HepG2 (cell line): ENCODE measurements at regions not wholly inside any gene's neighbourhood (a gene's known extent, or its start where the extent isn't known, plus 50 kb on each side); places are given as distances from the start of the nearest gene placed in this dataset.

Experiments
- ATAC-seq: fragments of 200-7000 bp; cut with Tn5 transposase; 3 replicates; pipeline ENCODE4 v1.9.1; 2020; ENCODE audit warnings: mild to moderate bottlenecking, moderate library complexity
- BruUV-seq: library from RNA; stranded (reverse); fragments of 400-500 nt; replicated peaks from 2 replicates; lab custom pipeline; 2021; lab: Mats Ljungman, UMichigan
- CTCF ChIA-PET: fragments of 300-600 bp; formaldehyde crosslinking; extraction: SDS; loops from one replicate; lab custom pipeline; 2021; ENCODE audit warnings: low total read pairs, inconsistent platforms, low intra/inter-chr PET ratio; lab: Yijun Ruan, JAX
- POLR2A ChIA-PET: fragments of 350-600 bp; sonication (Branson Sonifier 250); formaldehyde crosslinking; loops from one replicate; lab custom pipeline; 2020; ENCODE audit warnings: antibody characterized with exemption, inconsistent platforms; lab: Yijun Ruan, JAX
- DNase-seq: peaks from one replicate; pipeline ENCODE4 v3.0.0-alpha.2; 2015; ENCODE audit warnings: low spot score
- FAIRE-seq: peaks from 3 replicates; lab custom pipeline; 2011; peaks lifted over from hg19 to GRCh38; lab: Jason Lieb, UNC
- H2AFZ ChIP-seq: one replicate; pipeline ENCODE4 v1.6.1; 2011; ENCODE audit warnings: low read length, inconsistent platforms
- H3K27ac ChIP-seq: fragments of 300-600 bp; 3 replicates; pipeline ENCODE4 v1.8.0; 2011; ENCODE audit warnings: mixed run types, mild to moderate bottlenecking, mixed read lengths, low read length, inconsistent platforms; ENCODE audit not compliant: insufficient read depth; ENCODE audit errors: extremely low read length
- H3K27me3 ChIP-seq, 2 experiments: fragments of 200-600 bp in 1 of 2; 2 replicates in 1 of 2; 3 replicates in 1 of 2; pipeline versions ENCODE4 v1.6.0 to v1.8.0; 2011; ENCODE audit warnings: low read length in 2 of 2, mild to moderate bottlenecking in 2 of 2, moderate library complexity in 2 of 2, inconsistent platforms in 1 of 2; ENCODE audit not compliant: insufficient read depth in 2 of 2, control insufficient read depth in 1 of 2
- H3K36me3 ChIP-seq, 2 experiments: fragments of 200-600 bp in 1 of 2; replicated peaks in 1 of 2; 2 replicates in 1 of 2; 3 replicates in 1 of 2; pipeline versions ENCODE4 v1.5.1 to v1.8.0; 2011; ENCODE audit warnings: low read length in 2 of 2, inconsistent platforms in 1 of 2; ENCODE audit not compliant: insufficient read depth in 2 of 2, control insufficient read depth in 1 of 2
- H3K4me1 ChIP-seq: 2 replicates; pipeline ENCODE4 v1.5.1; 2012; ENCODE audit warnings: low read length, inconsistent platforms; ENCODE audit not compliant: insufficient read depth
- H3K4me2 ChIP-seq: 2 replicates; pipeline ENCODE4 v1.6.0; 2011; ENCODE audit warnings: low read depth, low read length, inconsistent platforms
- H3K4me3 ChIP-seq, 3 experiments: fragments of 200-600 bp in 1 of 3; sonication (generic), shearing (Covaris generic) in 1 of 3; replicated peaks in 1 of 3; 2 replicates each; pipeline ENCODE4 v1.5.1; 2011 to 2016; ENCODE audit warnings: low read length in 3 of 3, inconsistent platforms in 2 of 3, low read depth in 2 of 3, mild to moderate bottlenecking in 2 of 3, control low read depth in 1 of 3, mixed read lengths in 1 of 3; ENCODE audit not compliant: insufficient read depth in 1 of 3
- H3K79me2 ChIP-seq: one replicate; pipeline ENCODE4 v1.6.1; 2011; ENCODE audit warnings: low read length, inconsistent platforms; ENCODE audit not compliant: insufficient read depth
- H3K9ac ChIP-seq: 2 replicates; pipeline ENCODE4 v1.6.0; 2011; ENCODE audit warnings: mild to moderate bottlenecking, low read depth, low read length, inconsistent platforms; ENCODE audit not compliant: insufficient read depth
- H3K9me3 ChIP-seq: 2 replicates; pipeline ENCODE4 v1.5.1; 2012; ENCODE audit warnings: mild to moderate bottlenecking, low read length
- H4K20me1 ChIP-seq: 2 replicates; pipeline ENCODE4 v1.6.0; 2011; ENCODE audit warnings: inconsistent platforms, mild to moderate bottlenecking, low read length, moderate library complexity; ENCODE audit not compliant: insufficient read depth
- AKNA ChIP-seq: sonication (generic); formaldehyde crosslinking; IDR thresholded peaks from 2 replicates; pipeline ENCODE4 v1.4.0; 2020; ENCODE audit warnings: missing genetic modification reagents, borderline replicate concordance
- ARHGAP35 ChIP-seq: sonication (generic); formaldehyde crosslinking; IDR thresholded peaks from 2 replicates; pipeline ENCODE4 v1.9.0; 2022; ENCODE audit warnings: mild to moderate bottlenecking, inconsistent platforms, moderate library complexity, missing genetic modification reagents, borderline replicate concordance
- RFX5 ChIP-seq: IDR thresholded peaks from 2 replicates; pipeline ENCODE4 v1.6.1; 2011; ENCODE audit warnings: low read depth, low read length, improper control_type of control experiment
- RNF219 ChIP-seq: sonication (generic); formaldehyde crosslinking; IDR thresholded peaks from 2 replicates; pipeline ENCODE4 v1.5.0; 2020; ENCODE audit warnings: mild to moderate bottlenecking, missing genetic modification reagents
- ZFP91 ChIP-seq: sonication (generic); formaldehyde crosslinking; IDR thresholded peaks from 2 replicates; pipeline ENCODE4 v1.9.0; 2022; ENCODE audit warnings: missing genetic modification reagents, mild to moderate bottlenecking, borderline replicate concordance
- ZMYM2 ChIP-seq: sonication (generic); formaldehyde crosslinking; IDR thresholded peaks from 2 replicates; pipeline ENCODE4 v1.8.0; 2022; ENCODE audit warnings: mild to moderate bottlenecking, missing genetic modification reagents
- ZNF670 ChIP-seq: sonication (generic); formaldehyde crosslinking; IDR thresholded peaks from 2 replicates; pipeline ENCODE4 v1.8.0; 2022; ENCODE audit warnings: mild to moderate bottlenecking, missing genetic modification reagents, borderline replicate concordance
- WGBS: methylation state at CpG from one replicate; pipeline ENCODE4 v1.1.6; 2017; ENCODE audit warnings: low lambda C conversion rate; 5-methylcytosine and 5-hydroxymethylcytosine counted together
- in situ Hi-C: cut with HindIII; loops from 2 replicates; pipeline ENCODE4 v1.10.0; 2017; ENCODE audit warnings: low pct_unique_long_range_greater_than_20kb; ENCODE audit not compliant: extremely low pct_ligation_motif_present
- intact Hi-C: fragments of 100-400 bp; cut with micrococcal nuclease; formaldehyde crosslinking; loops from one replicate; pipeline ENCODE4 v1.10.0; 2022; ENCODE audit not compliant: unreplicated experiment

GRCh38 chr2:105150231-105150630, 91.3 kb upstream of the GPR45 start:
- Histone ChIP-seq H3K79me2 (no peaks in the 10 kb centered on the region), H4K20me1 (no peaks in the 10 kb centered on the region), H3K27me3 (peaks cover 0 to 19% of the 10 kb centered on the region in 2 experiments; a peak in 2 of 5 replicates), H3K4me1 (no peaks in the 10 kb centered on the region), H3K9ac (no peak overlapping the region), H3K27ac (no peak overlapping the region), H3K4me2 (no peak overlapping the region), H3K9me3 (no peaks in the 10 kb centered on the region), H3K36me3 (no peaks in the 10 kb centered on the region), H2AFZ (no peak overlapping the region), H3K4me3 (no peak overlapping the region)
- BruUV-seq = no TSS peak
- FAIRE-seq = no peak
- WGBS = 45% methylated on average over 3 of the region's 3 CpGs
- in situ Hi-C loops (no loop called here), intact Hi-C loops (no loop called here)
- ATAC-seq = no peak
- ChIA-PET POLR2A (no interaction called here), CTCF (no interaction called here)
- DNase-seq = no peak
- TF ChIP-seq RFX5 (no peak), ZMYM2 (CRISPR knock-in tag) (no peak), ZFP91 (CRISPR knock-in tag) (no peak)

GRCh38 chr2:105154119-105154818, 87.3 kb upstream of the GPR45 start:
- 7% methylated on average over 5 of the region's 5 CpGs for WGBS

More at GRCh38 chr2:105154119-105154818, 87.3 kb upstream of the GPR45 start:
- CTCF ChIA-PET = no interaction called here
- Histone ChIP-seq H3K4me3 (no peak overlapping the region), H2AFZ (no peak overlapping the region), H3K79me2 (no peaks in the 10 kb centered on the region), H3K27me3 (no peaks in the 10 kb centered on the region; a peak in 1 of 5 replicates), H4K20me1 (no peaks in the 10 kb centered on the region), H3K4me1 (no peaks in the 10 kb centered on the region), H3K27ac (no peak overlapping the region), H3K9me3 (no peaks in the 10 kb centered on the region), H3K9ac (no peak overlapping the region), H3K36me3 (no peaks in the 10 kb centered on the region), H3K4me2 (no peak overlapping the region)
- FAIRE-seq (no peak), ATAC-seq (no peak), DNase-seq (no peak)
- POLR2A ChIA-PET = no interaction called here
- in situ Hi-C loops (no loop called here), intact Hi-C loops (no loop called here)
- no TSS peak for BruUV-seq
- TF ChIP-seq ARHGAP35 (CRISPR knock-in tag) (no peak), RNF219 (CRISPR knock-in tag) (no peak), ZNF670 (CRISPR knock-in tag) (no peak), AKNA (CRISPR knock-in tag) (no peak)
